Mucosa of gallbladder (tissue), 1 donor: ENCODE measurements at regions not wholly inside any gene's neighbourhood (a gene's known extent, or its start where the extent isn't known, plus 50 kb on each side); places are given as distances from the start of the nearest gene placed in this dataset.
"Not testable (repeated sequence)": the region's sequence is repeated elsewhere in the genome, so short reads cannot be mapped to it uniquely, and the experiment has no call there.

Source experiments
- DNase-seq: peaks from one replicate; pipeline ENCODE4 v3.0.0-alpha.2; 2020; ENCODE audit warnings: low spot score
- donor health status: DM: no; HTN: no; CAD: no.

GRCh38 chr12:75760573-75761294 lies 249.3 kb upstream of the KRR1 start:
- no peak for DNase-seq

GRCh38 chr12:75759842-75760572 lies 248.6 kb upstream of the KRR1 start:
- no peak for DNase-seq

- no peak for DNase-seq
Observed at GRCh38 chr12:75759196-75759595, 247.8 kb upstream of the KRR1 start.

GRCh38 chr12:75756771-75757170 lies 245.4 kb upstream of the KRR1 start:
- DNase-seq = no peak

GRCh38 chr12:75756111-75756510 lies 244.7 kb upstream of the KRR1 start:
- no peak for DNase-seq

GRCh38 chr12:75754698-75755097 lies 243.3 kb upstream of the KRR1 start:
- no peak for DNase-seq

- DNase-seq = no peak
Observed at GRCh38 chr12:75754141-75754540, 242.7 kb upstream of the KRR1 start.

- no peak for DNase-seq
Observed at GRCh38 chr12:75751769-75752471, 240.5 kb upstream of the KRR1 start.

GRCh38 chr12:75750716-75751306 lies 239.4 kb upstream of the KRR1 start:
- no peak for DNase-seq

- DNase-seq = not testable (repeated sequence)
Observed at GRCh38 chr12:75748990-75749389, 237.6 kb upstream of the KRR1 start.

- no peak for DNase-seq
Observed at GRCh38 chr12:75748136-75748535, 236.7 kb upstream of the KRR1 start.

- DNase-seq = no peak
Observed at GRCh38 chr12:75747572-75748021, 236.2 kb upstream of the KRR1 start.

GRCh38 chr12:75746621-75747020 lies 235.2 kb upstream of the KRR1 start:
- DNase-seq = no peak

- no peak for DNase-seq
Observed at GRCh38 chr12:75744607-75745256, 233.3 kb upstream of the KRR1 start.

- DNase-seq = no peak
Observed at GRCh38 chr12:75742961-75743360, 231.6 kb upstream of the KRR1 start.

GRCh38 chr12:75742048-75742447 lies 230.6 kb upstream of the KRR1 start:
- no peak for DNase-seq

- DNase-seq = no peak
Observed at GRCh38 chr12:75739912-75740311, 228.5 kb upstream of the KRR1 start.

GRCh38 chr12:75739098-75739497 lies 227.7 kb upstream of the KRR1 start:
- not testable (repeated sequence) for DNase-seq

- DNase-seq = no peak
Observed at GRCh38 chr12:75738486-75738885, 227.1 kb upstream of the KRR1 start.

- no peak for DNase-seq
Observed at GRCh38 chr12:75735853-75736252, 224.4 kb upstream of the KRR1 start.

- no peak for DNase-seq
Observed at GRCh38 chr12:75728826-75729225, 217.4 kb upstream of the KRR1 start.

- DNase-seq = no peak
Observed at GRCh38 chr12:75727577-75727976, 216.2 kb upstream of the KRR1 start.
